ENCODE measurements at regions not wholly inside any gene's neighbourhood (a gene's known extent, or its start where the extent isn't known, plus 50 kb on each side); places are given as distances from the start of the nearest gene placed in this dataset.

GRCh38 chr11:59302991-59303390 is 55.7 kb upstream of the OR5AN1 start:
- Histone ChIP-seq H3K79me2 (no peaks in the 10 kb centered on the region), H3K9ac (no peak overlapping the region), H3K9me3 (ENCODE audit: control insufficient read depth, low read length) (no peaks in the 10 kb centered on the region), H3K4me1 (no peaks in the 10 kb centered on the region), H3K36me3 (ENCODE audit: control insufficient read depth, insufficient read depth, low read length) (no peaks in the 10 kb centered on the region), H2AFZ (no peak overlapping the region), H3K27ac (no peak overlapping the region), H3K4me2 (ENCODE audit: low read length) (no peak overlapping the region), H3K27me3 (ENCODE audit: control insufficient read depth, insufficient read depth, low read length) (no peaks in the 10 kb centered on the region), H3K4me3 (ENCODE audit: low read depth, low read length) (no peak overlapping the region)
- no peak for TF ChIP-seq CTCF (IDR thresholded peaks at IDR 0.05)

- no peak overlapping the region for H2AFZ ChIP-seq
- no peak overlapping the region for H3K9ac ChIP-seq
- no peaks in the 10 kb centered on the region for H3K36me3 ChIP-seq (ENCODE audit: control insufficient read depth, insufficient read depth, low read length)
- H3K27ac ChIP-seq = no peak overlapping the region
- H3K9me3 ChIP-seq (ENCODE audit: control insufficient read depth, low read length) = no peaks in the 10 kb centered on the region
- no peak overlapping the region for H3K4me2 ChIP-seq (ENCODE audit: low read length)
- TF ChIP-seq CTCF (IDR thresholded peaks at IDR 0.05) = no peak
- H3K4me3 ChIP-seq (ENCODE audit: low read depth, low read length) = no peak overlapping the region
- no peaks in the 10 kb centered on the region for H3K4me1 ChIP-seq
- no peaks in the 10 kb centered on the region for H3K27me3 ChIP-seq (ENCODE audit: control insufficient read depth, insufficient read depth, low read length)
- no peaks in the 10 kb centered on the region for H3K79me2 ChIP-seq
Observed at GRCh38 chr11:59295435-59295834, 63.3 kb upstream of the OR5AN1 start.

GRCh38 chr11:59292611-59293010 is 66.1 kb upstream of the OR5AN1 start:
- Histone ChIP-seq H3K4me2 (ENCODE audit: low read length) (no peak overlapping the region), H3K9ac (no peak overlapping the region), H3K27ac (no peak overlapping the region), H3K4me1 (no peaks in the 10 kb centered on the region), H3K4me3 (ENCODE audit: low read depth, low read length) (no peak overlapping the region), H3K36me3 (ENCODE audit: control insufficient read depth, insufficient read depth, low read length) (no peaks in the 10 kb centered on the region), H2AFZ (no peak overlapping the region), H3K79me2 (no peaks in the 10 kb centered on the region), H3K27me3 (ENCODE audit: control insufficient read depth, insufficient read depth, low read length) (no peaks in the 10 kb centered on the region), H3K9me3 (ENCODE audit: control insufficient read depth, low read length) (no peaks in the 10 kb centered on the region)
- TF ChIP-seq CTCF (IDR thresholded peaks at IDR 0.05) = no peak

- H3K79me2 ChIP-seq = no peaks in the 10 kb centered on the region
- no peak overlapping the region for H3K4me3 ChIP-seq (ENCODE audit: low read depth, low read length)
- no peaks in the 10 kb centered on the region for H3K27me3 ChIP-seq (ENCODE audit: control insufficient read depth, insufficient read depth, low read length)
- H3K4me1 ChIP-seq = no peaks in the 10 kb centered on the region
- no peaks in the 10 kb centered on the region for H3K36me3 ChIP-seq (ENCODE audit: control insufficient read depth, insufficient read depth, low read length)
- no peak overlapping the region for H2AFZ ChIP-seq
- no peak for TF ChIP-seq CTCF (IDR thresholded peaks at IDR 0.05)
- no peaks in the 10 kb centered on the region for H3K9me3 ChIP-seq (ENCODE audit: control insufficient read depth, low read length)
- no peak overlapping the region for H3K27ac ChIP-seq
- no peak overlapping the region for H3K4me2 ChIP-seq (ENCODE audit: low read length)
- H3K9ac ChIP-seq = no peak overlapping the region
Observed at GRCh38 chr11:59291228-59291627, 67.5 kb upstream of the OR5AN1 start.

GRCh38 chr11:59289356-59290181 is 69.1 kb upstream of the OR5AN1 start:
- Histone ChIP-seq H3K36me3 (ENCODE audit: control insufficient read depth, insufficient read depth, low read length) (no peaks in the 10 kb centered on the region), H3K9me3 (ENCODE audit: control insufficient read depth, low read length) (no peaks in the 10 kb centered on the region), H3K79me2 (no peaks in the 10 kb centered on the region), H3K9ac (no peak overlapping the region), H3K27ac (no peak overlapping the region), H3K27me3 (ENCODE audit: control insufficient read depth, insufficient read depth, low read length) (no peaks in the 10 kb centered on the region), H3K4me2 (ENCODE audit: low read length) (no peak overlapping the region), H3K4me3 (ENCODE audit: low read depth, low read length) (no peak overlapping the region), H2AFZ (no peak overlapping the region), H3K4me1 (no peaks in the 10 kb centered on the region)
- TF ChIP-seq CTCF (IDR thresholded peaks at IDR 0.05) = no peak
